ENCODE measurements at regions not wholly inside any gene's neighbourhood (a gene's known extent, or its start where the extent isn't known, plus 50 kb on each side); places are given as distances from the start of the nearest gene placed in this dataset.

DNA sequence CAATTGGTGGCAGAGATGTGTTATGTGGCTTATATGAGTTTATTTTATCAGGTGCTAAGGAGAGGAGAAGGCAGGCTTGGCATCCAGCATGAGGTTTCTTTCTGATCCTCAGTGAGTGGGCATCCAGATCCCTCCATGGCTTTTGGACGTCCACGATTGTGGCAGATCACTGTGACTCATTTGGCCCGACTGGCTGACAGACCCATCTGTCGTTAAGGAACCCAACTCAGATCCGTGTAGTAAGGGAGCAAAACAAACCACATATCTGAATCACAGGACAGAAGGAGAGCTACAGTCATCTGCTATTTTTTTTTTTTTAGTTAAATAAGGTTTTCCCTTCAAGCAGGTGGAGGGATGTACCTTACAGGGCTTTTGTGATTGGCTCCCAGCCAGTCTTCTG lies 197.0 kb upstream of the KCNH8 start:
- WGBS (ENCODE audit: insufficient coverage) = 85% methylated on average over 3 of the region's 5 CpGs
- no peak for DNase-seq (ENCODE audit: low read depth in 4 of 6, low spot score in 6 of 6)
- Histone ChIP-seq H3K9me3 (ENCODE audit: control insufficient read depth, insufficient read depth, low read length) (no peaks in the 10 kb centered on the region), H3K4me1 (ENCODE audit: control insufficient read depth, insufficient read depth, low read length) (no peaks in the 10 kb centered on the region), H3K27me3 (ENCODE audit: control insufficient read depth, insufficient read depth, low read length) (no peaks in the 10 kb centered on the region), H3K4me3 (ENCODE audit: low read depth, low read length) (no peak overlapping the region), H3K36me3 (ENCODE audit: control insufficient read depth, insufficient read depth, low read length) (no peaks in the 10 kb centered on the region), H3K27ac (ENCODE audit: low read depth, low read length) (no peak overlapping the region)

GRCh38 chr3:18946524-18946923 lies 201.8 kb upstream of the KCNH8 start:
- Histone ChIP-seq H3K9me3 (ENCODE audit: control insufficient read depth, insufficient read depth, low read length) (no peaks in the 10 kb centered on the region), H3K4me1 (ENCODE audit: control insufficient read depth, insufficient read depth, low read length) (no peaks in the 10 kb centered on the region), H3K27me3 (ENCODE audit: control insufficient read depth, insufficient read depth, low read length) (no peaks in the 10 kb centered on the region), H3K27ac (ENCODE audit: low read depth, low read length) (no peak overlapping the region), H3K36me3 (ENCODE audit: control insufficient read depth, insufficient read depth, low read length) (no peaks in the 10 kb centered on the region), H3K4me3 (ENCODE audit: low read depth, low read length) (no peak overlapping the region)
- no peak for DNase-seq (ENCODE audit: low read depth in 4 of 6, low spot score in 6 of 6)
- 63% methylated on average over 2 of the region's 2 CpGs for WGBS (ENCODE audit: insufficient coverage)

DNA sequence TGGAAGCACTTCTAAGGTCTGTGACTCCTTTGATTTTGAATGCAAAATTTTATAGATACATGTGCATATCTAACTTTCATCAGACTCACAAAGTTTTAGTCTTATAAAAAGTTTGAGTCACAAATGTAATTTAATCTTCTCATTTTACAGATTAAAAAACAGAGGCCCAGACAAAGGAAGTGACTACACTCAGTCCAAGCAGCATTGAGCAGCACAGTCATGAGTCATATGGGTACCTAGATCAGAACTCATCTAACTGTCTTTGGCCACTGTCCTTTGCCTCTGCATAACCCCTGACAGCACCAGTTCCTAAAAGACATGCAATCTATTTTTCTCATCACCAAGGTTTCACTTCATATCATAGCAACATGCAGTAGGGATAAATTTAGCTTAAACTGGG lies 210.7 kb upstream of the KCNH8 start:
- no peaks in the 10 kb centered on the region for H3K27me3 ChIP-seq (ENCODE audit: control insufficient read depth, insufficient read depth, low read length)
- no peaks in the 10 kb centered on the region for H3K9me3 ChIP-seq (ENCODE audit: control insufficient read depth, insufficient read depth, low read length)
- no peak overlapping the region for H3K27ac ChIP-seq (ENCODE audit: low read depth, low read length)
- no peaks in the 10 kb centered on the region for H3K4me1 ChIP-seq (ENCODE audit: control insufficient read depth, insufficient read depth, low read length)
- DNase-seq (ENCODE audit: low read depth in 4 of 6, low spot score in 6 of 6) = no peak
- H3K36me3 ChIP-seq (ENCODE audit: control insufficient read depth, insufficient read depth, low read length) = no peaks in the 10 kb centered on the region
- H3K4me3 ChIP-seq (ENCODE audit: low read depth, low read length) = no peak overlapping the region

DNA sequence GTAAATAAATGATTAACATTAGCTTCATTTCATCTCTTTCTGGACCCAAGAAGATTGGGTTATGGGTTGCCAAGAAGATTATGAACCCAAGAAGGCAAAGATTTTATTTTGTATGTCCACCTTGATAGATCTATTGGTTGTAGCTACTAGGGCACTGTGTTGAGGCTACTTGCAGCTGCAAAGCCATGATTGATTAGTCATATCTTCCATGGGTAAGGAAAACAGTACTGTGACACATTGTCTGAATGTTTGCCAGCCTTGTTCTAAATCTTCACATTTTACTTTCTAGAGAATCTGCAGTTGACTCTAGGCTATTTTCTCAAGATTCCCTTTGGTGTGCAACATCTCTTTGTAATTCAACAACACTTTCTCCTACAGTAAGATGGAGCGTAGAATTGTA lies 229.2 kb upstream of the KCNH8 start:
- WGBS (ENCODE audit: insufficient coverage) = no CpG with 5 or more reads among the region's 1 CpG
- no peaks in the 10 kb centered on the region for H3K27me3 ChIP-seq (ENCODE audit: control insufficient read depth, insufficient read depth, low read length)
- no peaks in the 10 kb centered on the region for H3K4me1 ChIP-seq (ENCODE audit: control insufficient read depth, insufficient read depth, low read length)
- H3K27ac ChIP-seq (ENCODE audit: low read depth, low read length) = no peak overlapping the region
- H3K36me3 ChIP-seq (ENCODE audit: control insufficient read depth, insufficient read depth, low read length) = no peaks in the 10 kb centered on the region
- no peak overlapping the region for H3K4me3 ChIP-seq (ENCODE audit: low read depth, low read length)
- no peak for DNase-seq (ENCODE audit: low read depth in 4 of 6, low spot score in 6 of 6)
- H3K9me3 ChIP-seq (ENCODE audit: control insufficient read depth, insufficient read depth, low read length) = no peaks in the 10 kb centered on the region

DNA sequence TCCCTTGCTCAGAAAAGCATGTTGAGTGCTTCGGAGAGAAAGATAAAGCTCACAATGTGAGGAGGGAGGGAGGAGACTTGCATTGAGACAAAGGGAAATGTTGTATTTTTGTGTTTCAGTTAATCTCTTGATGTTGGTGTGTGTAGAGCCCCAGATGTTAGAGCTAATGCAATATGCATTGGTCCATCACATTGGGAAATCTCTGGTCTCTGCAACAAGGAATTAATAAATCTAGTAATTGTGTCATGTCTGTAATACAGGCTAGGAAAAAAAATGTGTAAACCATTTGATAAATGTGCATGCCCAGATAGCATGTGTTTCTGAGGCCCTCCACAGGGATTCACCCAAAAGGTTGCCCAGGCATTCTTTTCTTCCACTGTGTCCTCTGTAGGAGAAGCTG lies 230.4 kb upstream of the KCNH8 start:
- Histone ChIP-seq H3K4me1 (ENCODE audit: control insufficient read depth, insufficient read depth, low read length) (no peaks in the 10 kb centered on the region), H3K36me3 (ENCODE audit: control insufficient read depth, insufficient read depth, low read length) (no peaks in the 10 kb centered on the region), H3K9me3 (ENCODE audit: control insufficient read depth, insufficient read depth, low read length) (no peaks in the 10 kb centered on the region), H3K27me3 (ENCODE audit: control insufficient read depth, insufficient read depth, low read length) (no peaks in the 10 kb centered on the region), H3K4me3 (ENCODE audit: low read depth, low read length) (no peak overlapping the region), H3K27ac (ENCODE audit: low read depth, low read length) (no peak overlapping the region)
- WGBS (ENCODE audit: insufficient coverage) = 100% methylated on average over 1 of the region's 1 CpG
- DNase-seq (ENCODE audit: low read depth in 4 of 6, low spot score in 6 of 6) = no peak

- H3K27ac ChIP-seq (ENCODE audit: low read depth, low read length) = no peak overlapping the region
These were observed 246.1 kb upstream of the KCNH8 start for GRCh38 chr3:18902081-18902793.

DNA sequence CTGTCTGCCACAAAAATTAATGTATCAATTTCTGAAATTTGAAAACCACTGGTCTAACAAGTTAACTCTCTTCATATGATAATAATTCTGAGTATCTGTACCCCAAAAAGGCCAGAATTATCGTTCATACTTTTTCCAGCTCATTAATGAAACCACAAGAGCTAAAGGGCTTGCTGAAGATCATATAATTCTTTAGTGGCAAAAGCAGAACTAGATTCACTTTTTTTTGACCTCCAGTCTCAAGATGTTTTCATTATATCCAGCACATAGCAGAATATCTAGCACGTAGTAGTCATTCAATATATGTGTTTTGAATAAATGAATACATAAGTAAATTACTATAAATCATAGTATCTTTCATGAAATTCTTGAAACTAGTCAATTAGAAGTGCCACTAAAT lies 246.7 kb upstream of the KCNH8 start:
- Histone ChIP-seq H3K4me1 (ENCODE audit: control insufficient read depth, insufficient read depth, low read length) (no peaks in the 10 kb centered on the region), H3K36me3 (ENCODE audit: control insufficient read depth, insufficient read depth, low read length) (no peaks in the 10 kb centered on the region), H3K27me3 (ENCODE audit: control insufficient read depth, insufficient read depth, low read length) (no peaks in the 10 kb centered on the region), H3K4me3 (ENCODE audit: low read depth, low read length) (no peak overlapping the region), H3K9me3 (ENCODE audit: control insufficient read depth, insufficient read depth, low read length) (no peaks in the 10 kb centered on the region), H3K27ac (ENCODE audit: low read depth, low read length) (no peak overlapping the region)
- DNase-seq (ENCODE audit: low read depth in 4 of 6, low spot score in 6 of 6) = no peak
- no CpG with 5 or more reads among the region's 2 CpGs for WGBS (ENCODE audit: insufficient coverage)

More at GRCh38 chr3:18902081-18902793, 246.1 kb upstream of the KCNH8 start:
- Histone ChIP-seq H3K4me3 (ENCODE audit: low read depth, low read length) (no peak overlapping the region), H3K27me3 (ENCODE audit: control insufficient read depth, insufficient read depth, low read length) (no peaks in the 10 kb centered on the region), H3K9me3 (ENCODE audit: control insufficient read depth, insufficient read depth, low read length) (no peaks in the 10 kb centered on the region), H3K36me3 (ENCODE audit: control insufficient read depth, insufficient read depth, low read length) (no peaks in the 10 kb centered on the region), H3K4me1 (ENCODE audit: control insufficient read depth, insufficient read depth, low read length) (no peaks in the 10 kb centered on the region)
- no CpG with 5 or more reads among the region's 2 CpGs for WGBS (ENCODE audit: insufficient coverage)
- no peak for DNase-seq (ENCODE audit: low read depth in 4 of 6, low spot score in 6 of 6)

- no peak for DNase-seq (ENCODE audit: low read depth in 4 of 6, low spot score in 6 of 6)
- Histone ChIP-seq H3K27me3 (ENCODE audit: control insufficient read depth, insufficient read depth, low read length) (no peaks in the 10 kb centered on the region), H3K27ac (ENCODE audit: low read depth, low read length) (no peak overlapping the region), H3K4me1 (ENCODE audit: control insufficient read depth, insufficient read depth, low read length) (no peaks in the 10 kb centered on the region), H3K36me3 (ENCODE audit: control insufficient read depth, insufficient read depth, low read length) (no peaks in the 10 kb centered on the region), H3K9me3 (ENCODE audit: control insufficient read depth, insufficient read depth, low read length) (no peaks in the 10 kb centered on the region), H3K4me3 (ENCODE audit: low read depth, low read length) (no peak overlapping the region)
- WGBS (ENCODE audit: insufficient coverage) = 21% methylated on average over 2 of the region's 3 CpGs
These were observed 247.3 kb upstream of the KCNH8 start for GRCh38 chr3:18900994-18901393.

GRCh38 chr3:18898911-18899310 lies 249.4 kb upstream of the KCNH8 start:
- Histone ChIP-seq H3K9me3 (ENCODE audit: control insufficient read depth, insufficient read depth, low read length) (no peaks in the 10 kb centered on the region), H3K27me3 (ENCODE audit: control insufficient read depth, insufficient read depth, low read length) (no peaks in the 10 kb centered on the region), H3K36me3 (ENCODE audit: control insufficient read depth, insufficient read depth, low read length) (no peaks in the 10 kb centered on the region), H3K4me1 (ENCODE audit: control insufficient read depth, insufficient read depth, low read length) (no peaks in the 10 kb centered on the region), H3K27ac (ENCODE audit: low read depth, low read length) (no peak overlapping the region), H3K4me3 (ENCODE audit: low read depth, low read length) (no peak overlapping the region)
- no CpG with 5 or more reads among the region's 1 CpG for WGBS (ENCODE audit: insufficient coverage)
- DNase-seq (ENCODE audit: low read depth in 4 of 6, low spot score in 6 of 6) = peak in 1 of 6 donors; percentile 23

DNA sequence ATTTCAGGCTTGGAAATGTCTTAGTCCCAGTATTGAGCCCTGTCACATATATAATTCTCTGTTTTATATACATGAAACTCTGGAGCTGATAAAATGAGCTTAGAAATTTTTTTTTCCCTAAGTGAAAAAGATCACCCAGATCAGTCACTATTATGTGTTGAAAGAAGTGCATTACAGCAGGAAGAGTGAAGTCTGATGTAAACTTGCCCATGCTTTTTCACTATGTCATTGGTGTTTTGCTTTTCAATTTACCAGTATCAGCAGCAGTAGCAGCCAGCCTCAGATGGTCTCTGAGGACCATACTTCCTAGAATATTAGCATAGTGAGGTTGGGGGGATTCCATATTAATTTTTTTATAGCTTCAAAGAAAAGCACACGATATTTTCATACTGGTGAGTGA lies 255.6 kb upstream of the KCNH8 start:
- H3K4me3 ChIP-seq (ENCODE audit: low read depth, low read length) = no peak overlapping the region
- no peaks in the 10 kb centered on the region for H3K36me3 ChIP-seq (ENCODE audit: control insufficient read depth, insufficient read depth, low read length)
- no peaks in the 10 kb centered on the region for H3K4me1 ChIP-seq (ENCODE audit: control insufficient read depth, insufficient read depth, low read length)
- no peaks in the 10 kb centered on the region for H3K9me3 ChIP-seq (ENCODE audit: control insufficient read depth, insufficient read depth, low read length)
- WGBS (ENCODE audit: insufficient coverage) = no CpG with 5 or more reads among the region's 1 CpG
- no peaks in the 10 kb centered on the region for H3K27me3 ChIP-seq (ENCODE audit: control insufficient read depth, insufficient read depth, low read length)
- H3K27ac ChIP-seq (ENCODE audit: low read depth, low read length) = no peak overlapping the region
- peak in 1 of 6 donors; percentile 52 for DNase-seq (ENCODE audit: low read depth in 4 of 6, low spot score in 6 of 6)
